IgD-negative memory B cell (primary cell): ENCODE measurements at regions not wholly inside any gene's neighbourhood (a gene's known extent, or its start where the extent isn't known, plus 50 kb on each side); places are given as distances from the start of the nearest gene placed in this dataset.
"Not testable (repeated sequence)": the region's sequence is repeated elsewhere in the genome, so short reads cannot be mapped to it uniquely, and the experiment has no call there.

Experiments
- H3K27ac Mint-ChIP-seq, 3 donors: one replicate each; pipeline ENCODE4 v1.8.0; 2020 to 2022; ENCODE audit warnings: mild to moderate bottlenecking in 3 of 3, mixed read lengths in 3 of 3, moderate library complexity in 1 of 3
- H3K27me3 Mint-ChIP-seq: one replicate; pipeline ENCODE4 v1.8.0; 2021; ENCODE audit warnings: mixed read lengths
- H3K36me3 Mint-ChIP-seq: one replicate; pipeline ENCODE4 v1.8.0; 2020; ENCODE audit warnings: mild to moderate bottlenecking, mixed read lengths
- H3K4me1 Mint-ChIP-seq, 3 donors: one replicate each; pipeline ENCODE4 v1.8.0; 2020 to 2022; ENCODE audit warnings: mixed read lengths in 3 of 3, mild to moderate bottlenecking in 1 of 3
- H3K4me3 Mint-ChIP-seq, 4 donors: one replicate each; pipeline ENCODE4 v1.8.0; 2020 to 2022; ENCODE audit warnings: mild to moderate bottlenecking in 4 of 4, mixed read lengths in 4 of 4, moderate library complexity in 3 of 4
- H3K9me3 Mint-ChIP-seq, 3 donors: one replicate each; pipeline ENCODE4 v1.8.0; 2020 to 2021; ENCODE audit warnings: mixed read lengths in 3 of 3, mild to moderate bottlenecking in 1 of 3

DNA sequence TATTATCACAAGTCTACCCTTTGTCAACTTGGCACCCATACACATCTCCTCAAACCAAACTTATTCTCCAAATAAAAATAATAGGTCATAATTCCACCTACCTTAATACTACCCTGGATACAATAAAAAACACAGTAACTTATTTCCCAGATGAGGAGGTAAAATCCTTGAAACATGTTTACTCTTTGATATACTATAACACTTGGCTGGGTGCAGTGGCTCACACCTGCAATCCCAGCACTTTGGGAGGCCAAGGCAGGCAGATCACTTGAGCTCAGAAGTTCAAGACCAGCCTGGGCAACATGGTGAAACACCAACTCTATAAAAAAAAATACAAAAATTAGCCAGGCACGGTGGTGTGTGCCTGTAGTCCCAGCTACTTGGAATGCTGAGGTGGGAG is 54.4 kb upstream of the PRSS3 start:
- not testable (repeated sequence) for H3K4me1 Mint-ChIP-seq, H3K4me3 Mint-ChIP-seq, H3K36me3 Mint-ChIP-seq, H3K27ac Mint-ChIP-seq
- H3K27me3 Mint-ChIP-seq, result peaks cover 13% of the 10 kb centered on the region
- H3K9me3 Mint-ChIP-seq, result peaks cover 7 to 22% (median 21%) of the 10 kb centered on the region in 3 donors

- peaks cover 12% of the 10 kb centered on the region for H3K27me3 Mint-ChIP-seq
- H3K4me1 Mint-ChIP-seq, result no peaks in the 10 kb centered on the region
- H3K27ac Mint-ChIP-seq, result no peak overlapping the region
- peaks cover 8 to 22% (median 21%) of the 10 kb centered on the region in 3 donors for H3K9me3 Mint-ChIP-seq
- no peak overlapping the region for H3K4me3 Mint-ChIP-seq
- no peaks in the 10 kb centered on the region for H3K36me3 Mint-ChIP-seq
Observed at GRCh38 chr9:33742051-33742450, 53.3 kb upstream of the PRSS3 start.

DNA sequence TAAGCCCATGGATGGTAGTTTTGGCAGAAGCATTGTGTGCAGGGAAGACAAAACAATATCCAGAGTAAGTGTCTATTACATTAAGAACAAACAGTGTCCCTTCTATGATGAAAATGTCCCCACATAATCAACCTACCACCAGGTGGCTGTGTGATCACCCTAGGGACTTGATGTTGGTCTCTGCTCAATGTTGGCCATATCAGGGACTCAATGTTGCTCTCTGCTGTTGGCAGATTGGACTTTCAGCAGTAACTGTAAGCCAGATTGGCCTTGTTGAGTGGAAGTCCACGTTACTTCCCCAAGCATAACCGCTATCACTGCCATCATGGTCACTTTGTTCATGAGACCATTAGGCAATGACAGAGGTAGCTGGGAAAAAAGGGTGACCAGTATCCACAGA is 52.8 kb upstream of the PRSS3 start:
- Mint-ChIP-seq H3K4me3 (no peak overlapping the region), H3K27me3 (peaks cover 12% of the 10 kb centered on the region), H3K4me1 (no peaks in the 10 kb centered on the region), H3K9me3 (peaks cover 8 to 22% (median 21%) of the 10 kb centered on the region in 3 donors), H3K36me3 (no peaks in the 10 kb centered on the region), H3K27ac (no peak overlapping the region)
